ENCODE measurements at regions not wholly inside any gene's neighbourhood (a gene's known extent, or its start where the extent isn't known, plus 50 kb on each side); places are given as distances from the start of the nearest gene placed in this dataset.

- intact Hi-C loops (cut with DNase I), result no loop called here
- no peak for DNase-seq
- ATAC-seq (ENCODE audit: poor library complexity), result no peak
These were observed 111.1 kb downstream of the GADD45G start for GRCh38 chr9:89715881-89716280.

DNA sequence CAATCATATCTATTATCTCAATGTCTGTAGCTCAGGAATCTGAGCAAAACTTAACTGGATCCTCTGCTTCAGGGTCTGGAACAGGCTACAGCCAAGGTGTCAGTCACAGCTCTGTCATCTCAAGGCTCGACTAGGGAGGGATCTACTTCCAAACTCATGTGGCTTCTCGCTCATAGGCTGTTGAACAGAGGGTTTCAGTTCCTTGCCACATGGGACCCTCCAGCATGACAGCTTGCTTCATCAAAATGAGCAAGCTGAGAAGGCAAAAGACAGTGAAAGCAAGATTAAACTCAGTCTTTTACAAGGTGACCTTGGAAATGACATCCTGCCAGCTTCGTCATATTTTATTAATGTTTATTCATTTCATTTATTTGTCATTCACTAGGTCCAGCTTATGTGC lies 111.7 kb downstream of the GADD45G start:
- DNase-seq (no peak), ATAC-seq (ENCODE audit: poor library complexity) (no peak)
- intact Hi-C loops (cut with DNase I), result no loop called here

DNA sequence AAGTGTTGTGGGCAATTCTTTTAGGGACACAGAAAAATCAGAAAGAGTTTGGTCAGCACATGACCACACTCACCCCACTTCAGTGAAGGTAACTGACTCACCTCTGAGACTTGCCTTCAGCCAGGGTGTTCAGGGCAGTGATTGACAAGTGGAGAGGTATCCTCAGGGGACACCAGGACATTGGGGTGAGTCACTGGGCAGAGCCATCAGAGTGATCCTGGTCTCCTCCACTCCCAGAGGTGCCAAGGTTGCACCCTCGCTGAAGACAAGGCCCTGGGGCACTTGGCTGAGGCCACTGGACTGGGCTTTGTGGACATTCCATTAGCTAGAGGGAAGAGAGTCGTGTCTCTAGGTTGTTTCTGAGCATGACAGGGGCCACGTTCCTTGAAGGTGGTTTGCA lies 113.4 kb downstream of the GADD45G start:
- intact Hi-C loops (cut with DNase I), result no loop called here
- DNase-seq (no peak), ATAC-seq (ENCODE audit: poor library complexity) (no peak)

DNA sequence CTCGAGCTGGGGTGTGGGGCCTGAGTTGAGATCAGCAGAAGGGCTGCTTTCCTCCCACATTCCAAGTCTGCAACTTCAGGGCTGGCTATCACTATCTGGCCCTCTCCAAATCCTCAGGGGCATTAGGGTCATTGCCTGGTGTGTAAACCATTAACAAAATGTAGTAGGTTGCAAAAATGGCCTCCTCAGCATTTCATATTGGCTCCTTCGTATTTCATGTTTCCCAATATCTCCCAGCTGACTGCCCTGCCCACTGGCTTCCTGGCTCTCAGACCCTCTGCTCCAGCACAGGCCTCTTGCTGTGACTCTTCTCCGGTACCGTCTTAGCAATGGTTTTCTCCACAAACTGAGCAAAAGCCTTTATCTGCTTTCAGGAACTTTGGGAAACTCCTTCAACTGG lies 113.8 kb downstream of the GADD45G start:
- no peak for DNase-seq
- peak; percentile 40 for ATAC-seq (ENCODE audit: poor library complexity)
- intact Hi-C loops (cut with DNase I), result no loop called here

GRCh38 chr9:89719202-89719601 lies 114.4 kb downstream of the GADD45G start:
- DNase-seq, result no peak
- peak; percentile 67 for ATAC-seq (ENCODE audit: poor library complexity)
- intact Hi-C loops (cut with DNase I), result no loop called here

DNA sequence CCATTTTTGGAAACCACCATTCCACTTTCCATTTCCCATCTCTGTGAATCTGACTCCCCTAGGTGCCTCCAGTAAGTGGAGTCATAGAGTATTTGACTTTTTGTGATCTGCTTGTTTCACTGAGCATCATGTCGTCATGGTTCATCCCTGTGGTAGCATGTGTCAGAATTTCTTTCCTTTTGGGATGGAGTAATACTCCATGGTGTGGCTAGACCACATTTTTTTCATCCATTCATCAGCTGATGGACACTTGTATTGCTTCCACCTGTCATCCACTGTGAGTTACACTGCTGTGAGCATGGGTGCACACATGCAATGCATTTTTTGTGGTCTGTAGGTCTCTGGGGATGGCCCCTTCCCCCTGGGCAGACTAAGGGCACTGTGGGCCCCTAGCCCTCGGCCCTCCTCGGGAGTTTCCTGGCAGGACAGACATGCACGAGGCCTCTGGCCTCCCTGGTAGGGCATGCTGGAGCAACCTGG lies 115.9 kb downstream of the GADD45G start:
- ATAC-seq (ENCODE audit: poor library complexity) (no peak), DNase-seq (no peak)
- intact Hi-C loops (cut with DNase I), result no loop called here

- intact Hi-C loops (cut with DNase I), result no loop called here
- DNase-seq (no peak), ATAC-seq (ENCODE audit: poor library complexity) (peak; percentile 42)
These were observed 116.4 kb downstream of the GADD45G start for GRCh38 chr9:89721176-89721700.

DNA sequence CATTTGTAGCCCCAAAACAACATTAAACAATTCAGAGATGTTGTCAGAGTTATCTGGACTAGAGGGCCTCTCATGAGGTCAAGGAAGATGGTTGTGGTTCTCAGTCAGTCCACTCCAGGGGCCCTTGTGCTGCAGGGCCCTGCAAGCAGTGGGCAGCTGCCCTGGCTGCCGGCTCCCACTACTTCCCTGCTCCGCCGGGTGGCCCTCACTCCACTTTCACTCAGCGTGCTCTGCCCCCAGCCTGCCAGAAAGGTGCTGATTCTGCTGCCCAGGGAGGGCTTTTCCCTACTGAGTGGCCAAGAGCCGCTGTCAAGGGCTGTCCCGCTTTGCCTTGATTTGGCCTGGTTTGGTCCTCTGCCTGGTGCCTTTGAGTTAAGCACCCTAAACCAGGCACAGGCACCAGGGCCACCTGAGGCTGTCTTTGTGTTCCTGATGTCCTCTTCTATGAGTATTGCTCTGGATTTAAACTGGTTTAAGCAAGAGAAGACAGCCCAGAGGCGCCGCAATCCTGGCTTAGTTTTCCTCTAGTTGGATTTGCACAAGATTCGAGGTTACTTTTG lies 117.2 kb downstream of the GADD45G start:
- intact Hi-C loops (cut with DNase I), result no loop called here
- DNase-seq (no peak), ATAC-seq (ENCODE audit: poor library complexity) (no peak)

DNA sequence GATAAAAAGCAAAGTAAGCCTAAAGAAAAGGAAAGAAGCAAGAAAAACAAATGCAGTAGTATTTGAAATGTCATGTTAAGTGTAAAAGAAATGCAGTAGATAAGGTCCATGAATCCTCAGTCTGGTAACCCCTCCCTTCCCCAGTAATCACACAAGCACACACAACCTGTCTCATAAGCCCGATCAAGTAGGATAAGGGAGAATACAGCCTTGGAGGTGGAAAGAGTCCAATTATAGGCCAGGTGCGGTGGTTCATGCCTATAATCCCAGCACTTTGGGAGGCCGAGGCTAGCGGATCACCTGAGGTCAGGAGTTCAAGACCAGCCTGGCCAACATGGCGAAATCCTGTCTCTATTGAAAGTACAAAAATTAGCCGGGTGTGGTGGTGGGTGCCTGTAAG lies 117.9 kb downstream of the GADD45G start:
- intact Hi-C loops (cut with DNase I), result no loop called here
- no peak for ATAC-seq (ENCODE audit: poor library complexity)
- no peak for DNase-seq

- DNase-seq, result no peak
- ATAC-seq (ENCODE audit: poor library complexity), result no peak
- intact Hi-C loops (cut with DNase I), result no loop called here
These were observed 118.8 kb downstream of the GADD45G start for GRCh38 chr9:89723469-89724100.

DNA sequence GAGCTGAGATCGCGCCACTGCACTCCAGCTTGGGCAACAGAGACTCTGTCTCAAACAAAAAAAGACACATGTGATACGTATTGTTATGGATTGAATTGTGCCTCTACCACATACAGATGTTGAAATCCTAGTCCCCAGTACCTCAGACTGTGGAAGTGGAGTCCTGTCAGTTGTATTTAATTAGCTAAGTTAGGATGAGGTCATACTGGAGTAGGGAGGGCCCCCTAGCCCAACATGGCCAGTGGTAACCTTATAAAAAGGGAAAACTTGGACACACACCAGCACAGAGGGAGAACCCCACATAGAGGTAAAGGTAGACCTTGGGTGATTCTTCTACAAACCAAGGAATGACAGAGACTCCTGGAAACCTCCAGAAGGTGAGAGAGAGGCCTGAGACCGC lies 119.8 kb downstream of the GADD45G start:
- ATAC-seq (ENCODE audit: poor library complexity), result no peak
- intact Hi-C loops (cut with DNase I), result no loop called here
- no peak for DNase-seq

GRCh38 chr9:89725271-89725670 lies 120.5 kb downstream of the GADD45G start:
- intact Hi-C loops (cut with DNase I), result no loop called here
- ATAC-seq (ENCODE audit: poor library complexity) (no peak), DNase-seq (no peak)

DNA sequence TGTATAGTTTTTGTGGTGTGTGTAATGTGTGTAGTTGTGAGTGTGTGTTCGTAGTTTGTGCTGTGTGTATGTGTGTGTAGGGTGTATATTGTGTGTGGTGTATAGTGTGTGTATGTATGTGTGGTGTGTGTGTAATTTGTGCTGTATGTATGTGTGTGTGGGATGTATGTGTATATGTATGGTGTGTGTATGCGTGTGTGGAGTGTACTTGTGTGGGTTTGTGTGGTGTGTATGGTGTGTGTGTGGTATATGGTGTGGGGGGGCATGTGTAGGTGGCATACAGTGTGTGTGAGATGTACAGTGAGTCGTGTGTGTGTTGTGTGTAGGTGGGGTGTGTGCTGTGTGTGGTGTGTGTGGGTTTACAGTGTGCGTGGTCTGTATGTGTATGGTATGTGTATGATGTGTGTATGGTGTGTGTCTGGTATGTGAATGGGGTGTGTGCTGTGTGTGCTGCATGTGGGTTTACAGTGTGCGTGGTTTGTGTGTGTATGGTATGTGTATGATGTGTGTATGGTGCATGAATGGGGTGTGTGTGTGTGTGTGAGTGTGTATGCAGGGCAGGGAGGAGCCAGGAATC lies 125.2 kb downstream of the GADD45G start:
- no peak for ATAC-seq (ENCODE audit: poor library complexity)
- no peak for DNase-seq
- intact Hi-C loops (cut with DNase I), result no loop called here

DNA sequence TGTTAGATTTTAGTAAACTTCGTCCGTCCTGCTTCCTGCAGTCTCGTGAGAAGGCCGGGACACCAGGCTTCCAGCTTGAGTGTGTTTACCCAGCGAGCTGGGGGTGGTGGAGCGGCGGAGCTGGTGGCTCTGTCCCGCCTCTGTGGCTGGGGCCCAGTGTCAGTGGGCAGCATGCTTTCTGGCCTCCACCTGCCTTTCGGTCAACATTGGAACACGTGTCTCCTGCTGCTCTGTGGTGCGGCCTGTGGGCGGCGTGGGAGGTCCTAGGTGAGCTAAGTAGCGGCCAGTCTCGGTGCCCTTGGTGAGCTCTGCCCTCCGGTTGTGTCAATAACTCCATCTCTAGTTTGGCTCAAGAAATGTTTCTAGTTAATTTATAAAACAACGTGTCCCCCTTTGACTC lies 125.9 kb downstream of the GADD45G start:
- intact Hi-C loops (cut with DNase I), result no loop called here
- peak; percentile 27 for DNase-seq
- ATAC-seq (ENCODE audit: poor library complexity), result no peak

- intact Hi-C loops (cut with DNase I), result no loop called here
- DNase-seq, result peak; percentile 37
- peak; percentile 10 for ATAC-seq (ENCODE audit: poor library complexity)
These were observed 126.7 kb downstream of the GADD45G start for GRCh38 chr9:89731262-89732182.

- ATAC-seq (ENCODE audit: poor library complexity) (peak; percentile 71), DNase-seq (peak; percentile 34)
- intact Hi-C loops (cut with DNase I), result no loop called here
These were observed 127.6 kb downstream of the GADD45G start for GRCh38 chr9:89732295-89732938.

DNA sequence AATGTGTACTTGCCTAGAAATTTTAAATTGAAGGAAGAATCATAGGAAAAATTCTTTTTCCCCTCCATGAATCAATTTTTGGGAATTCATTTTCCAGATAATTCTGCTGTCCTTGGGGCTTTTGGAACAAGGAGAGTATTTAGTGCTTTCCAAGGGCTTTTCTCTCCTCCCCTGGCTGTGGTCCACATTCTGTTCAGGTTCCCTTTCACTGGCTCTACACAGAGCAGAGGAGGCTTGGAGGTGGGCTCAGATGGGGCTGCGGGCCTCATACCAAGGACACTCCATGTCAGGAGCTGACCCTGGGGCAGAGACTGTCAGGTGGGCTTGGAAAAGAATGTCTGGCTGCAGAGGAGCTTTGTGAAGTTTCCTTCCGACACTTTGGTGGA lies 128.1 kb downstream of the GADD45G start:
- DNase-seq (peak; percentile 30), ATAC-seq (ENCODE audit: poor library complexity) (peak; percentile 49)
- intact Hi-C loops (cut with DNase I), result no loop called here

DNA sequence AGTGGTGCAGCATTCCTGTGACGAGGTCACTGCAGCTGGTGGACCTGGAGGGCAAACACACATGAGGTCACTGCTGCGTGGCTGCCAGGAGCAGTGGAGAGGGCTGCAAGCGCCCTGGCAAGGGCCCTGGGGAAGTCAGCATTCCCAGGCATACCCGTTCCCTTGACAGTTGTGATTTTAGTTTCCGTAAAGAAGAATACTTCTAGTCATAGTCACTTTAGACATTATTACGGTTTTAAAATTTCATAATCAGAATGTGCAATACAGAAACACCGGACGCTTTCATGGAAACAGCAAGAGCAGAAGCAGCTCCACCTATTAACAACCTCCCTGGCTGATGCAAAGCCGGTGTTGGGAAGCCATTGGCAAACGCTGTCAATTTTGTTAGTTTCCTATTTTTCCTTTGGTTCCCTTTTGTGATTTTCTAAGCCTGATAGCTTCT lies 129.8 kb downstream of the GADD45G start:
- peak; percentile 31 for ATAC-seq (ENCODE audit: poor library complexity)
- intact Hi-C loops (cut with DNase I), result no loop called here

More for the DNA sequence above, 129.8 kb downstream of the GADD45G start:
- DNase-seq, result peak; percentile 74

Data from Right ventricle myocardium superior (tissue), 1 donor.